Left colon (tissue), 2 donors: ENCODE measurements at regions not wholly inside any gene's neighbourhood (a gene's known extent, or its start where the extent isn't known, plus 50 kb on each side); places are given as distances from the start of the nearest gene placed in this dataset.

Experiments
- ATAC-seq: fragments of 200-7000 bp; cut with Tn5 transposase; one replicate; pipeline ENCODE4 v1.9.1; 2020; ENCODE audit warnings: mild to moderate bottlenecking, moderate library complexity
- DNase-seq, 2 donors: peaks; one replicate each; pipeline ENCODE4 v3.0.0-alpha.2; 2020
- intact Hi-C, 2 donors: fragments of 100-400 bp; cut with DNase I in 1 of 2; cut with micrococcal nuclease in 1 of 2; formaldehyde crosslinking; loops; one replicate each; pipeline versions ENCODE4 v1.11.2 to v1.14.0; 2022; cut with DNase I, micrococcal nuclease
- donor health status: DM: no; HTN: no; CAD: no.
- donor health status: DM: yes; HTN: yes; CAD: no.

GRCh38 chr18:61951396-61951795 is 58.6 kb upstream of the RNF152 start:
- intact Hi-C loops, result no loop called here
- ATAC-seq (no peak), DNase-seq (no peak)

GRCh38 chr18:61950371-61950770 is 57.6 kb upstream of the RNF152 start:
- ATAC-seq, result no peak
- intact Hi-C loops, result no loop called here
- DNase-seq, result no peak

GRCh38 chr18:61949946-61950345 is 57.1 kb upstream of the RNF152 start:
- DNase-seq (no peak), ATAC-seq (no peak)
- intact Hi-C loops, result no loop called here

- ATAC-seq (no peak), DNase-seq (no peak)
- intact Hi-C loops, result no loop called here
These were observed 56.1 kb upstream of the RNF152 start for GRCh38 chr18:61948846-61949438.

GRCh38 chr18:61948281-61948741 is 55.5 kb upstream of the RNF152 start:
- DNase-seq (no peak), ATAC-seq (no peak)
- intact Hi-C loops, result no loop called here

- DNase-seq, result no peak
- ATAC-seq, result no peak
- intact Hi-C loops, result no loop called here
These were observed 53.6 kb upstream of the RNF152 start for GRCh38 chr18:61946449-61946848.

GRCh38 chr18:61943175-61943964 is 50.6 kb upstream of the RNF152 start:
- DNase-seq, result no peak
- intact Hi-C loops, result no loop called here
- ATAC-seq, result no peak
